WTC11 (cell line): ENCODE measurements at regions not wholly inside any gene's neighbourhood (a gene's known extent, or its start where the extent isn't known, plus 50 kb on each side); places are given as distances from the start of the nearest gene placed in this dataset.

ENCODE experiments used
- ATAC-seq: fragments of 200-7000 bp; cut with Tn5 transposase; 2 replicates; pipeline ENCODE4 v1.10.0; 2021; ENCODE audit warnings: mild to moderate bottlenecking, moderate library complexity
- CTCF ChIA-PET: fragments of 300-600 bp; sonication (Branson Sonifier 250); formaldehyde crosslinking; loops from one replicate; lab custom pipeline; 2021; ENCODE audit warnings: antibody characterized with exemption; lab: Charles Lee
- POLR2A ChIA-PET: fragments of 350-600 bp; sonication (Branson Sonifier 250); formaldehyde crosslinking; loops from one replicate; lab custom pipeline; 2021; ENCODE audit warnings: antibody characterized with exemption; lab: Charles Lee
- DNase-seq: peaks from one replicate; pipeline ENCODE4 v3.0.0; 2021; ENCODE audit warnings: low spot score
- H3K27ac Mint-ChIP-seq: 2 replicates; pipeline ENCODE4 v1.8.0; 2021; ENCODE audit warnings: mixed read lengths
- H3K27me3 Mint-ChIP-seq: 2 replicates; pipeline ENCODE4 v1.8.0; 2021; ENCODE audit warnings: low read depth, mild to moderate bottlenecking, moderate library complexity, mixed read lengths
- H3K36me3 Mint-ChIP-seq: 2 replicates; pipeline ENCODE4 v1.8.0; 2021; ENCODE audit warnings: mixed read lengths
- H3K4me1 Mint-ChIP-seq: 2 replicates; pipeline ENCODE4 v1.8.0; 2022; ENCODE audit warnings: mixed read lengths
- H3K4me3 Mint-ChIP-seq: 2 replicates; pipeline ENCODE4 v1.8.0; 2021; ENCODE audit warnings: mild to moderate bottlenecking, moderate library complexity, mixed read lengths
- H3K9me3 Mint-ChIP-seq: 2 replicates; pipeline ENCODE4 v1.8.0; 2021; ENCODE audit warnings: mixed read lengths
- CREB1 ChIP-seq: sonication (generic); formaldehyde crosslinking; IDR thresholded peaks from 2 replicates; pipeline ENCODE4 v1.8.0; 2023; ENCODE audit warnings: mild to moderate bottlenecking, missing genetic modification reagents
- E2F1 ChIP-seq: sonication (generic); formaldehyde crosslinking; IDR thresholded peaks from 2 replicates; pipeline ENCODE4 v1.8.0; 2022; ENCODE audit warnings: mild to moderate bottlenecking, missing genetic modification reagents
- ELF4 ChIP-seq: sonication (generic); formaldehyde crosslinking; IDR thresholded peaks from 2 replicates; pipeline ENCODE4 v1.8.1; 2022; ENCODE audit warnings: low read depth, mild to moderate bottlenecking, moderate library complexity, missing genetic modification reagents
- OVOL2 ChIP-seq: fragments of 250-450 bp; sonication (Bioruptor Pico); IDR thresholded peaks from 2 replicates; pipeline ENCODE4 v1.9.0; 2021; ENCODE audit warnings: mild to moderate bottlenecking, borderline replicate concordance
- PRRX2 ChIP-seq: fragments of 250-450 bp; sonication (Bioruptor Pico); IDR thresholded peaks from 2 replicates; pipeline ENCODE4 v1.8.0; 2021; ENCODE audit warnings: mild to moderate bottlenecking
- RORB ChIP-seq: fragments of 250-450 bp; sonication (Bioruptor Pico); IDR thresholded peaks from 2 replicates; pipeline ENCODE4 v1.9.0; 2021; ENCODE audit warnings: mild to moderate bottlenecking
- SMAD4 ChIP-seq: sonication (generic); formaldehyde crosslinking; IDR thresholded peaks from 2 replicates; pipeline ENCODE4 v1.8.0; 2022; ENCODE audit warnings: mild to moderate bottlenecking, missing genetic modification reagents
- TCF7 ChIP-seq: sonication (generic); formaldehyde crosslinking; IDR thresholded peaks from 2 replicates; pipeline ENCODE4 v1.8.0; 2022; ENCODE audit warnings: mild to moderate bottlenecking, low read depth, missing genetic modification reagents, moderate library complexity
- ZNF416 ChIP-seq: fragments of 250-450 bp; sonication (Bioruptor Pico); IDR thresholded peaks from 2 replicates; pipeline ENCODE4 v1.9.0; 2021; ENCODE audit warnings: mild to moderate bottlenecking, inconsistent platforms
- ZNF423 ChIP-seq: fragments of 250-450 bp; sonication (Bioruptor Pico); IDR thresholded peaks from 2 replicates; pipeline ENCODE4 v2.1.2; 2022; ENCODE audit warnings: mild to moderate bottlenecking, moderate library complexity
- ZNF425 ChIP-seq: fragments of 250-450 bp; sonication (Bioruptor Pico); conservative IDR thresholded peaks from 2 replicates; pipeline ENCODE4 v1.9.0; 2021; ENCODE audit warnings: mild to moderate bottlenecking
- TF ChIP-seq, protein P1 (sequence below): fragments of 250-450 bp; sonication (Bioruptor Pico); IDR thresholded peaks from 2 replicates; pipeline ENCODE4 v1.8.0; 2021; ENCODE audit warnings: mild to moderate bottlenecking
- TF ChIP-seq, protein P2 (sequence below): sonication (generic); formaldehyde crosslinking; IDR thresholded peaks from 2 replicates; pipeline ENCODE4 v1.8.1; 2023; ENCODE audit warnings: mild to moderate bottlenecking, missing genetic modification reagents, borderline replicate concordance
- TF ChIP-seq, protein P3 (sequence below): sonication (generic); formaldehyde crosslinking; IDR thresholded peaks from 2 replicates; pipeline ENCODE4 v1.8.0; 2022; ENCODE audit warnings: mild to moderate bottlenecking, missing genetic modification reagents
- TF ChIP-seq, protein P4 (sequence below): fragments of 250-450 bp; sonication (Bioruptor Pico); IDR thresholded peaks from 2 replicates; pipeline ENCODE4 v1.9.0; 2021; ENCODE audit warnings: mild to moderate bottlenecking
- TF ChIP-seq, protein P5 (sequence below): sonication (generic); formaldehyde crosslinking; IDR thresholded peaks from 2 replicates; pipeline ENCODE4 v1.8.0; 2022; ENCODE audit warnings: mild to moderate bottlenecking, missing genetic modification reagents
- TF ChIP-seq, protein P6 (sequence below): sonication (generic); formaldehyde crosslinking; IDR thresholded peaks from 2 replicates; pipeline ENCODE4 v1.8.1; 2023; ENCODE audit warnings: mild to moderate bottlenecking, missing genetic modification reagents

GRCh38 chr3:148073721-148074456 lies 623.8 kb upstream of the AGTR1 start:
- H3K9me3 Mint-ChIP-seq: no peaks in the 10 kb centered on the region
- TF ChIP-seq SMAD4 (CRISPR knock-in tag) (no peak), ELF4 (CRISPR knock-in tag) (no peak), OVOL2 (CRISPR knock-in tag) (no peak), CREB1 (CRISPR knock-in tag) (no peak), PRRX2 (no peak)
- TF ChIP-seq, protein P1, sequence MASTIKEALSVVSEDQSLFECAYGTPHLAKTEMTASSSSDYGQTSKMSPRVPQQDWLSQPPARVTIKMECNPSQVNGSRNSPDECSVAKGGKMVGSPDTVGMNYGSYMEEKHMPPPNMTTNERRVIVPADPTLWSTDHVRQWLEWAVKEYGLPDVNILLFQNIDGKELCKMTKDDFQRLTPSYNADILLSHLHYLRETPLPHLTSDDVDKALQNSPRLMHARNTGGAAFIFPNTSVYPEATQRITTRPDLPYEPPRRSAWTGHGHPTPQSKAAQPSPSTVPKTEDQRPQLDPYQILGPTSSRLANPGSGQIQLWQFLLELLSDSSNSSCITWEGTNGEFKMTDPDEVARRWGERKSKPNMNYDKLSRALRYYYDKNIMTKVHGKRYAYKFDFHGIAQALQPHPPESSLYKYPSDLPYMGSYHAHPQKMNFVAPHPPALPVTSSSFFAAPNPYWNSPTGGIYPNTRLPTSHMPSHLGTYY: no peak
- TF ChIP-seq, protein P2, sequence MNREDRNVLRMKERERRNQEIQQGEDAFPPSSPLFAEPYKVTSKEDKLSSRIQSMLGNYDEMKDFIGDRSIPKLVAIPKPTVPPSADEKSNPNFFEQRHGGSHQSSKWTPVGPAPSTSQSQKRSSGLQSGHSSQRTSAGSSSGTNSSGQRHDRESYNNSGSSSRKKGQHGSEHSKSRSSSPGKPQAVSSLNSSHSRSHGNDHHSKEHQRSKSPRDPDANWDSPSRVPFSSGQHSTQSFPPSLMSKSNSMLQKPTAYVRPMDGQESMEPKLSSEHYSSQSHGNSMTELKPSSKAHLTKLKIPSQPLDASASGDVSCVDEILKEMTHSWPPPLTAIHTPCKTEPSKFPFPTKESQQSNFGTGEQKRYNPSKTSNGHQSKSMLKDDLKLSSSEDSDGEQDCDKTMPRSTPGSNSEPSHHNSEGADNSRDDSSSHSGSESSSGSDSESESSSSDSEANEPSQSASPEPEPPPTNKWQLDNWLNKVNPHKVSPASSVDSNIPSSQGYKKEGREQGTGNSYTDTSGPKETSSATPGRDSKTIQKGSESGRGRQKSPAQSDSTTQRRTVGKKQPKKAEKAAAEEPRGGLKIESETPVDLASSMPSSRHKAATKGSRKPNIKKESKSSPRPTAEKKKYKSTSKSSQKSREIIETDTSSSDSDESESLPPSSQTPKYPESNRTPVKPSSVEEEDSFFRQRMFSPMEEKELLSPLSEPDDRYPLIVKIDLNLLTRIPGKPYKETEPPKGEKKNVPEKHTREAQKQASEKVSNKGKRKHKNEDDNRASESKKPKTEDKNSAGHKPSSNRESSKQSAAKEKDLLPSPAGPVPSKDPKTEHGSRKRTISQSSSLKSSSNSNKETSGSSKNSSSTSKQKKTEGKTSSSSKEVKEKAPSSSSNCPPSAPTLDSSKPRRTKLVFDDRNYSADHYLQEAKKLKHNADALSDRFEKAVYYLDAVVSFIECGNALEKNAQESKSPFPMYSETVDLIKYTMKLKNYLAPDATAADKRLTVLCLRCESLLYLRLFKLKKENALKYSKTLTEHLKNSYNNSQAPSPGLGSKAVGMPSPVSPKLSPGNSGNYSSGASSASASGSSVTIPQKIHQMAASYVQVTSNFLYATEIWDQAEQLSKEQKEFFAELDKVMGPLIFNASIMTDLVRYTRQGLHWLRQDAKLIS (CRISPR knock-in tag): no peak
- TF ChIP-seq, protein P3, sequence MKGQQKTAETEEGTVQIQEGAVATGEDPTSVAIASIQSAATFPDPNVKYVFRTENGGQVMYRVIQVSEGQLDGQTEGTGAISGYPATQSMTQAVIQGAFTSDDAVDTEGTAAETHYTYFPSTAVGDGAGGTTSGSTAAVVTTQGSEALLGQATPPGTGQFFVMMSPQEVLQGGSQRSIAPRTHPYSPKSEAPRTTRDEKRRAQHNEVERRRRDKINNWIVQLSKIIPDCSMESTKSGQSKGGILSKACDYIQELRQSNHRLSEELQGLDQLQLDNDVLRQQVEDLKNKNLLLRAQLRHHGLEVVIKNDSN (CRISPR knock-in tag): no peak
- TF ChIP-seq, all 79 proteins: peak for 0
- H3K27me3 Mint-ChIP-seq: no peaks in the 10 kb centered on the region
- ATAC-seq: no peak
- CTCF ChIA-PET: no interaction called here
- no peak for DNase-seq
- H3K4me3 Mint-ChIP-seq: no peak overlapping the region
- POLR2A ChIA-PET: no interaction called here
- H3K4me1 Mint-ChIP-seq: 0 out of 2 replicates have a peak, but pooled peaks cover 4% of the 10 kb centered on the region
- H3K27ac Mint-ChIP-seq: no peak overlapping the region
- no peaks in the 10 kb centered on the region for H3K36me3 Mint-ChIP-seq

DNA sequence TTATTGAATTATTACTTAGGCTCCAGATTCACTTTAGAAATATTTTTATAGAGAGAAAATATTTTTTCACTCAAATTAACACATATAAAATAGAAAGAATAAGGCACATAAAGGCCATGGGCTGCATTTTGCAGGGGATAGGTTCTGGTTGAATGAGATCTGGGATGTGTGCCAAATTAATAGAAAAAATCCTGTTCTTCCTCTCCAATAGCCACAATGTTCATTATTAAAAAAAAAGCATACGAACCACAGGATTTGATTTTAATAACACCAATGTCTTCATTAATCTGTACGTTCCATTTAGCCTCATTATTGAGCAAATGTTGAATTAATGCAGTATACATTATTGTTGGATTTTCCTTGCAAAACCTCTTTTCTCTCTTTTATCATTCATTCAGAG lies 622.8 kb upstream of the AGTR1 start:
- no peaks in the 10 kb centered on the region for H3K36me3 Mint-ChIP-seq
- TF ChIP-seq, protein P4, sequence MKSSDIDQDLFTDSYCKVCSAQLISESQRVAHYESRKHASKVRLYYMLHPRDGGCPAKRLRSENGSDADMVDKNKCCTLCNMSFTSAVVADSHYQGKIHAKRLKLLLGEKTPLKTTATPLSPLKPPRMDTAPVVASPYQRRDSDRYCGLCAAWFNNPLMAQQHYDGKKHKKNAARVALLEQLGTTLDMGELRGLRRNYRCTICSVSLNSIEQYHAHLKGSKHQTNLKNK: no peak
- TF ChIP-seq ZNF423: no peak
- TF ChIP-seq TCF7 (CRISPR knock-in tag): no peak
- TF ChIP-seq E2F1 (CRISPR knock-in tag): no peak
- TF ChIP-seq, protein P3 (CRISPR knock-in tag): no peak
- TF ChIP-seq, protein P5, sequence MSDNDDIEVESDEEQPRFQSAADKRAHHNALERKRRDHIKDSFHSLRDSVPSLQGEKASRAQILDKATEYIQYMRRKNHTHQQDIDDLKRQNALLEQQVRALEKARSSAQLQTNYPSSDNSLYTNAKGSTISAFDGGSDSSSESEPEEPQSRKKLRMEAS (CRISPR knock-in tag): no peak
- TF ChIP-seq RORB (CRISPR knock-in tag): no peak
- TF ChIP-seq ZNF425 (CRISPR knock-in tag): no peak
- TF ChIP-seq ZNF416 (CRISPR knock-in tag): no peak
- TF ChIP-seq, protein P2 (CRISPR knock-in tag): no peak
- TF ChIP-seq, protein P6, sequence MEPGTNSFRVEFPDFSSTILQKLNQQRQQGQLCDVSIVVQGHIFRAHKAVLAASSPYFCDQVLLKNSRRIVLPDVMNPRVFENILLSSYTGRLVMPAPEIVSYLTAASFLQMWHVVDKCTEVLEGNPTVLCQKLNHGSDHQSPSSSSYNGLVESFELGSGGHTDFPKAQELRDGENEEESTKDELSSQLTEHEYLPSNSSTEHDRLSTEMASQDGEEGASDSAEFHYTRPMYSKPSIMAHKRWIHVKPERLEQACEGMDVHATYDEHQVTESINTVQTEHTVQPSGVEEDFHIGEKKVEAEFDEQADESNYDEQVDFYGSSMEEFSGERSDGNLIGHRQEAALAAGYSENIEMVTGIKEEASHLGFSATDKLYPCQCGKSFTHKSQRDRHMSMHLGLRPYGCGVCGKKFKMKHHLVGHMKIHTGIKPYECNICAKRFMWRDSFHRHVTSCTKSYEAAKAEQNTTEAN: no peak

More for the DNA sequence above, 622.8 kb upstream of the AGTR1 start:
- ATAC-seq (no peak), DNase-seq (no peak)
- no peak overlapping the region for H3K27ac Mint-ChIP-seq
- ChIA-PET POLR2A (no interaction called here), CTCF (no interaction called here)
- H3K9me3 Mint-ChIP-seq: no peaks in the 10 kb centered on the region
- no peak overlapping the region for H3K4me3 Mint-ChIP-seq
- H3K4me1 Mint-ChIP-seq: 0 out of 2 replicates have a peak, but pooled peaks cover 4% of the 10 kb centered on the region
- H3K27me3 Mint-ChIP-seq: no peaks in the 10 kb centered on the region
